ENCODE measurements at regions not wholly inside any gene's neighbourhood (a gene's known extent, or its start where the extent isn't known, plus 50 kb on each side); places are given as distances from the start of the nearest gene placed in this dataset.
"Not testable (repeated sequence)": the region's sequence is repeated elsewhere in the genome, so short reads cannot be mapped to it uniquely, and the experiment has no call there.

DNA sequence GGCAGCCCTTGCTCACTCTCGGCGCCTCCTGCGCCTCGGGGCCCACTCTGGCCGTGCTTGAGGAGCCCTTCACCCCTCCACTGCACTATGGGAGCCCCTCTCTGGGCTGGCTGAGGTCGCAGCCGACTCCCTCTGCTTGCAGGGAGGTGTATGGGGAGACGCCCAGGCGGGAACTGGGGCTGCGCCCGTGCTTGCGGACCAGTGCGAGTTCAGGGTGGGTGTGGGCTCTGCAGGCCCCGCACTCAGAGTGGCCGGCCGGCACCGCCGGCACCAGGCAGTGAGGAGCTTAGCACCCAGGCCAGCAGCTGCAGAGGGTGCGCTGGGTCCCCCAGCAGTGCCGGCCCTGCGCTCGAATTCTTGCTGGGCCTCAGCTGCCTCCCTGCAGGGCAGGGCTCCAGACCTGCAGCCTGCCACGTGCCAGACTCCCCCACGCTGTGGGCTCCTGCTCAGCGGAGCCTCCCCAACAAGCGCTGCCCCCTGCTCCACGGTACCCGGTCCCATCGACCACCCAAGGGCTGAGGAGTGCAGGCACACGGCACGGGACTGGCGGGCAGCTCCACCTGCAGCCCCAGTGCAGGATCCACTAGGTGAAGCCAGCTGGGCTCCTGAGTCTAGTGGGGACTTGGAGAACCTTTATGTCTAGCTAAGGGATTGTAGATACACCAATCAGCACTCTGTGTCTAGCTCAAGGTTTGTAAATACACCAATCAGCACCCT lies 54.0 kb upstream of the WWC2 start:
- H3K4me1 Mint-ChIP-seq (ENCODE audit: low read depth, unreplicated experiment); BruUV-seq (replicated peaks): not testable (repeated sequence)

GRCh38 chr4:183038436-183038835 lies 60.6 kb upstream of the WWC2 start:
- Mint-ChIP-seq H3K4me1 (ENCODE audit: low read depth, unreplicated experiment) (no peaks in the 10 kb centered on the region), H3K9me3 (ENCODE audit: low read depth, unreplicated experiment) (no peaks in the 10 kb centered on the region), H3K36me3 (ENCODE audit: insufficient read depth, unreplicated experiment) (no peaks in the 10 kb centered on the region), H3K4me3 (ENCODE audit: low read depth, unreplicated experiment) (no peak overlapping the region), H3K27me3 (ENCODE audit: unreplicated experiment) (peaks cover 14% of the 10 kb centered on the region), H3K27ac (ENCODE audit: unreplicated experiment) (no peak overlapping the region)
- intact Hi-C loops (cut with micrococcal nuclease; ENCODE audit: unreplicated experiment): no loop called here
- CTCF ChIA-PET: no interaction called here
- no peak for TF ChIP-seq CTCF (IDR thresholded peaks at IDR 0.05; ENCODE audit: unreplicated experiment)
- BruUV-seq (replicated peaks): no TSS peak
- no peak for DNase-seq

More for the DNA sequence above, 54.0 kb upstream of the WWC2 start:
- DNase-seq; H3K4me3 Mint-ChIP-seq (ENCODE audit: low read depth, unreplicated experiment); CTCF ChIA-PET; H3K36me3 Mint-ChIP-seq (ENCODE audit: insufficient read depth, unreplicated experiment); H3K27ac Mint-ChIP-seq (ENCODE audit: unreplicated experiment); intact Hi-C loops (cut with micrococcal nuclease; ENCODE audit: unreplicated experiment); H3K9me3 Mint-ChIP-seq (ENCODE audit: low read depth, unreplicated experiment): not testable (repeated sequence)
- peaks cover 14% of the 10 kb centered on the region for H3K27me3 Mint-ChIP-seq (ENCODE audit: unreplicated experiment)

DNA sequence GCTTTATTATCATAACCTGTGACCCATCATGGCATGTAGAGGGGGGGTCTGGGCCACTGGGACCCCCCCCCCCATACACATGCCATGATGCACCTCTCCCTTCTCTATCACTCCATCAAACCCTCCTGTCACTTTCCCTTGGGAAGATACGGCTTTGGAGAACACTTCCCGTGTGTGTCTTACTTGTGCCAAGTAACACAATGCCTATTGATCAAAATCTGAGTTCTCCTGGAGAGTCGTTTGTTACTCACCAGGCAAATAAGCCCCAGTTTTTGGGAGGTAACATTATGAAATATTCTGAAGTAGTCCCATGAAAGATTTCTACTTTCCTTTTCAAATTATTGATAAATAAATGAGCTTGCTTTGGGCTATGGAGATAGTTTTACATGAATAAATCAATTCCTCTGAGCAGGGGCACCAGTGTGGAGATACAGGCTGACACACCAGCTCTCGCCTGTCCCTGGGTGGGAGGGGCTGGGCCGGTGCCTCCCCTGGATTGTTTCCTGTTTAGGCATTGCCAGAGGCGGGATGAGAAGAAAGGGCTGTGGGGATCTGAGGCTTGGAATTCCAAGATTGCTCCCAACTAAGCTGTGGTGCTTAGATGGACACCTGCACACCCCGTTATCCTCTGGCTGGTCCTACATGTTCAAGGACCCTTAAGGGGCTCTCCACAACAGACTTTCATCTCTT lies 63.2 kb upstream of the WWC2 start:
- Mint-ChIP-seq H3K4me3 (ENCODE audit: low read depth, unreplicated experiment) (no peak overlapping the region), H3K27me3 (ENCODE audit: unreplicated experiment) (no peaks in the 10 kb centered on the region), H3K4me1 (ENCODE audit: low read depth, unreplicated experiment) (no peaks in the 10 kb centered on the region), H3K9me3 (ENCODE audit: low read depth, unreplicated experiment) (no peaks in the 10 kb centered on the region), H3K27ac (ENCODE audit: unreplicated experiment) (no peak overlapping the region), H3K36me3 (ENCODE audit: insufficient read depth, unreplicated experiment) (no peaks in the 10 kb centered on the region)
- CTCF ChIA-PET: no interaction called here
- no TSS peak for BruUV-seq (replicated peaks)
- DNase-seq: no peak
- TF ChIP-seq CTCF (IDR thresholded peaks at IDR 0.05; ENCODE audit: unreplicated experiment): no peak
- intact Hi-C loops (cut with micrococcal nuclease; ENCODE audit: unreplicated experiment): no loop called here

GRCh38 chr4:183035256-183035655 lies 63.8 kb upstream of the WWC2 start:
- H3K36me3 Mint-ChIP-seq (ENCODE audit: insufficient read depth, unreplicated experiment): no peaks in the 10 kb centered on the region
- no peaks in the 10 kb centered on the region for H3K9me3 Mint-ChIP-seq (ENCODE audit: low read depth, unreplicated experiment)
- intact Hi-C loops (cut with micrococcal nuclease; ENCODE audit: unreplicated experiment): no loop called here
- peaks cover 2% of the 10 kb centered on the region for H3K27me3 Mint-ChIP-seq (ENCODE audit: unreplicated experiment)
- H3K27ac Mint-ChIP-seq (ENCODE audit: unreplicated experiment): no peak overlapping the region
- DNase-seq: no peak
- no peak for TF ChIP-seq CTCF (IDR thresholded peaks at IDR 0.05; ENCODE audit: unreplicated experiment)
- CTCF ChIA-PET: no interaction called here
- no peaks in the 10 kb centered on the region for H3K4me1 Mint-ChIP-seq (ENCODE audit: low read depth, unreplicated experiment)
- no TSS peak for BruUV-seq (replicated peaks)
- H3K4me3 Mint-ChIP-seq (ENCODE audit: low read depth, unreplicated experiment): no peak overlapping the region

DNA sequence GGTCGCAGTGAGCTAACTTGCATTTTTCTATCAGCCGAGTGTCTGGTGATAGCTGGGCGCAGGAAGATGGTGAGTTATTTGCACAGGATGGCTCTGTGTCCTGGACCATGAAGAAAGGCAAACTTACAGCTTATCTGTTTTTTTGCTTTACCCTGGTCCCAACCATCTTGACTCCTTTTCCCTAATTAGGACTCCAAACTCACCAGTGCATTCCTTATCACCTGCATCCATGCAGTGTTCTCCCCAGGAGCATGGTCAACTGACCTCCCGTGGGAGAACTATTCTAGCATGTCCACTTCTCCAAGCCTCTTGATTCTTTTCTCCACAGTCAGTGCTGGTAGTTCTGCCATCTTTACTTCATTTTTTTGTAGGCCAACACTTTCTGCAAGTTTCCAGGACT lies 68.2 kb upstream of the WWC2 start:
- intact Hi-C loops (cut with micrococcal nuclease; ENCODE audit: unreplicated experiment): no loop called here
- no peak for TF ChIP-seq CTCF (IDR thresholded peaks at IDR 0.05; ENCODE audit: unreplicated experiment)
- Mint-ChIP-seq H3K36me3 (ENCODE audit: insufficient read depth, unreplicated experiment) (no peaks in the 10 kb centered on the region), H3K4me1 (ENCODE audit: low read depth, unreplicated experiment) (no peaks in the 10 kb centered on the region), H3K9me3 (ENCODE audit: low read depth, unreplicated experiment) (no peaks in the 10 kb centered on the region), H3K27me3 (ENCODE audit: unreplicated experiment) (peaks cover 13% of the 10 kb centered on the region), H3K27ac (ENCODE audit: unreplicated experiment) (no peak overlapping the region), H3K4me3 (ENCODE audit: low read depth, unreplicated experiment) (no peak overlapping the region)
- CTCF ChIA-PET: no interaction called here
- no peak for DNase-seq
- BruUV-seq (replicated peaks): no TSS peak
